ENCODE measurements at regions not wholly inside any gene's neighbourhood (a gene's known extent, or its start where the extent isn't known, plus 50 kb on each side); places are given as distances from the start of the nearest gene placed in this dataset.
"Not testable (repeated sequence)": the region's sequence is repeated elsewhere in the genome, so short reads cannot be mapped to it uniquely, and the experiment has no call there.

- Histone ChIP-seq H3K27me3 (peaks cover 0 to 3% (median 0%) of the 10 kb centered on the region in 4 donors), H3K4me1 (no peaks in the 10 kb centered on the region), H3K27ac (no peak overlapping the region), H3K9me3 (no peaks in the 10 kb centered on the region), H3K4me3 (no peak overlapping the region), H3K36me3 (no peaks in the 10 kb centered on the region)
- ATAC-seq (no peak), FAIRE-seq (no peak), DNase-seq (no peak)
- WGBS, 2 donors, result 63 to 67% methylated on average over 11 of the region's 11 CpGs
- no peak for TF ChIP-seq CTCF (IDR thresholded peaks at IDR 0.05)
- intact Hi-C loops (cut with DNase I), result no loop called here
Measured at GRCh38 chr6:125587666-125588632, 161.5 kb upstream of the HEY2 start.

- H3K4me1 ChIP-seq; FAIRE-seq; DNase-seq; H3K36me3 ChIP-seq; H3K27me3 ChIP-seq; H3K4me3 ChIP-seq; ATAC-seq; H3K9me3 ChIP-seq; H3K27ac ChIP-seq; intact Hi-C loops (cut with DNase I): not testable (repeated sequence)
- WGBS, 2 donors, result 65 to 69% methylated on average over 2 to 3 of the region's 3 CpGs
Measured at GRCh38 chr6:125591796-125592195, 157.6 kb upstream of the HEY2 start.

- H3K27me3 ChIP-seq, result no peaks in the 10 kb centered on the region
- no peaks in the 10 kb centered on the region for H3K36me3 ChIP-seq
- H3K4me3 ChIP-seq, result no peak overlapping the region
- no peaks in the 10 kb centered on the region for H3K4me1 ChIP-seq
- FAIRE-seq (no peak), ATAC-seq (no peak), DNase-seq (no peak)
- intact Hi-C loops (cut with DNase I), result no loop called here
- no peak overlapping the region for H3K27ac ChIP-seq
- no peak for TF ChIP-seq CTCF (IDR thresholded peaks at IDR 0.05)
- no peaks in the 10 kb centered on the region for H3K9me3 ChIP-seq
Measured at GRCh38 chr6:125593746-125594145, 155.7 kb upstream of the HEY2 start.

- intact Hi-C loops (cut with DNase I), result no loop called here
Measured at GRCh38 chr6:125596020-125596419, 153.4 kb upstream of the HEY2 start.

More at GRCh38 chr6:125596020-125596419, 153.4 kb upstream of the HEY2 start:
- ATAC-seq (no peak), FAIRE-seq (no peak), DNase-seq (no peak)
- no peaks in the 10 kb centered on the region for H3K36me3 ChIP-seq
- H3K27me3 ChIP-seq, result no peaks in the 10 kb centered on the region
- no peak overlapping the region for H3K27ac ChIP-seq
- no peaks in the 10 kb centered on the region for H3K4me1 ChIP-seq
- 93% methylated on average over 3 of the region's 3 CpGs for WGBS, 2 donors
- no peaks in the 10 kb centered on the region for H3K9me3 ChIP-seq
- H3K4me3 ChIP-seq, result no peak overlapping the region
- TF ChIP-seq CTCF (IDR thresholded peaks at IDR 0.05), result no peak
